OCI-LY1 (cell line): ENCODE measurements at regions not wholly inside any gene's neighbourhood (a gene's known extent, or its start where the extent isn't known, plus 50 kb on each side); places are given as distances from the start of the nearest gene placed in this dataset.

Experiments used
- H2AFZ ChIP-seq: fragments of 200-600 bp; sonication (generic), shearing (Covaris generic); 2 replicates; pipeline ENCODE4 v1.6.0; 2014; ENCODE audit warnings: antibody characterized with exemption, mild to moderate bottlenecking, low read length
- H3F3A ChIP-seq: fragments of 200-600 bp; sonication (generic), shearing (Covaris generic); 2 replicates; pipeline ENCODE4 v1.6.0; 2014; ENCODE audit warnings: mild to moderate bottlenecking, antibody characterized with exemption, low read length, moderate library complexity; ENCODE audit not compliant: insufficient read depth
- H3K27ac ChIP-seq: fragments of 200-600 bp; sonication (generic); 2 replicates; pipeline ENCODE4 v1.5.1; 2014; ENCODE audit warnings: low read length, mixed run types, mild to moderate bottlenecking, low read depth; ENCODE audit not compliant: poor library complexity, severe bottlenecking
- H3K27me3 ChIP-seq: fragments of 200-600 bp; sonication (generic); 2 replicates; pipeline ENCODE4 v1.6.0; 2014; ENCODE audit warnings: antibody characterized with exemption, mild to moderate bottlenecking, low read length, moderate library complexity; ENCODE audit not compliant: insufficient read depth
- H3K36me3 ChIP-seq: fragments of 200-600 bp; sonication (generic); 2 replicates; pipeline ENCODE4 v1.6.1; 2014; ENCODE audit warnings: mild to moderate bottlenecking, antibody characterized with exemption, low read length, moderate library complexity, mixed read lengths; ENCODE audit not compliant: insufficient read depth
- H3K4me1 ChIP-seq: fragments of 200-600 bp; sonication (generic); 2 replicates; pipeline ENCODE4 v1.5.1; 2014; ENCODE audit warnings: mild to moderate bottlenecking, low read length, moderate library complexity; ENCODE audit not compliant: insufficient read depth, severe bottlenecking
- H3K4me2 ChIP-seq: fragments of 200-600 bp; sonication (generic), shearing (Covaris generic); 2 replicates; pipeline ENCODE4 v1.6.1; 2014; ENCODE audit warnings: low read length
- H3K4me3 ChIP-seq: fragments of 200-600 bp; sonication (generic); 2 replicates; pipeline ENCODE4 v1.5.1; 2014; ENCODE audit warnings: low read length, low read depth, mild to moderate bottlenecking, mixed read lengths; ENCODE audit not compliant: poor library complexity, severe bottlenecking
- H3K79me2 ChIP-seq: fragments of 200-600 bp; shearing (Covaris generic); 2 replicates; pipeline ENCODE4 v1.6.1; 2016; ENCODE audit warnings: mixed run types, low read length, mixed read lengths; ENCODE audit not compliant: insufficient read depth
- H3K9ac ChIP-seq: fragments of 200-600 bp; sonication (generic), shearing (Covaris generic); 2 replicates; pipeline ENCODE4 v1.6.1; 2014; ENCODE audit warnings: mild to moderate bottlenecking, low read length, mixed read lengths
- H3K9me2 ChIP-seq: fragments of 200-600 bp; sonication (generic), shearing (Covaris generic); 2 replicates; pipeline ENCODE4 v1.6.1; 2014; ENCODE audit warnings: low read depth, mild to moderate bottlenecking, low read length, mixed read lengths
- H3K9me3 ChIP-seq: fragments of 200-600 bp; shearing (Covaris generic); 2 replicates; pipeline ENCODE4 v1.6.1; 2014; ENCODE audit warnings: low read length, mixed read lengths
- H4K20me1 ChIP-seq: fragments of 200-600 bp; sonication (generic), shearing (Covaris generic); 2 replicates; pipeline ENCODE4 v1.6.0; 2016; ENCODE audit warnings: mild to moderate bottlenecking, low read length; ENCODE audit not compliant: insufficient read depth
- CTCF ChIP-seq: fragments of 200-600 bp; sonication (generic), shearing (Covaris generic); IDR thresholded peaks from 2 replicates; pipeline ENCODE4 v1.5.1; 2017; ENCODE audit warnings: mild to moderate bottlenecking, antibody characterized with exemption, low read length, moderate library complexity, mixed read lengths
- EZH2 ChIP-seq: fragments of 200-600 bp; sonication (generic), shearing (Covaris generic); IDR thresholded peaks from 2 replicates; pipeline ENCODE4 v1.8.0; 2017; ENCODE audit warnings: borderline replicate concordance, mixed run types, mild to moderate bottlenecking, antibody characterized with exemption, low read length, moderate library complexity, mixed read lengths

GRCh38 chr9:25543806-25544205, 134.4 kb downstream of the TUSC1 start:
- Histone ChIP-seq H3K36me3 (no peaks in the 10 kb centered on the region), H4K20me1 (no peaks in the 10 kb centered on the region), H3K27ac (no peak overlapping the region), H3K4me1 (no peaks in the 10 kb centered on the region), H3K9ac (no peak overlapping the region), H3F3A (no peaks in the 10 kb centered on the region), H2AFZ (no peak overlapping the region), H3K4me2 (no peak overlapping the region), H3K27me3 (no peaks in the 10 kb centered on the region), H3K9me3 (no peaks in the 10 kb centered on the region), H3K9me2 (no peaks in the 10 kb centered on the region), H3K4me3 (no peak overlapping the region), H3K79me2 (no peaks in the 10 kb centered on the region)
- TF ChIP-seq EZH2 (no peak), CTCF (no peak)

GRCh38 chr9:25542319-25542718, 135.9 kb downstream of the TUSC1 start:
- Histone ChIP-seq H3K4me1 (no peaks in the 10 kb centered on the region), H3K9me3 (no peaks in the 10 kb centered on the region), H3K27ac (no peak overlapping the region), H3K9ac (no peak overlapping the region), H3K4me3 (no peak overlapping the region), H3F3A (no peaks in the 10 kb centered on the region), H4K20me1 (no peaks in the 10 kb centered on the region), H3K9me2 (no peaks in the 10 kb centered on the region), H3K27me3 (no peaks in the 10 kb centered on the region), H3K36me3 (no peaks in the 10 kb centered on the region), H3K79me2 (no peaks in the 10 kb centered on the region), H3K4me2 (no peak overlapping the region), H2AFZ (no peak overlapping the region)
- no peak for TF ChIP-seq CTCF
- no peak for TF ChIP-seq EZH2

- no peaks in the 10 kb centered on the region for H3K4me1 ChIP-seq
- TF ChIP-seq CTCF (no peak), EZH2 (no peak)
- H3K9ac ChIP-seq = no peak overlapping the region
- no peaks in the 10 kb centered on the region for H3K9me3 ChIP-seq
- H4K20me1 ChIP-seq = no peaks in the 10 kb centered on the region
- H3K27me3 ChIP-seq = no peaks in the 10 kb centered on the region
- no peaks in the 10 kb centered on the region for H3K36me3 ChIP-seq
- H3F3A ChIP-seq = no peaks in the 10 kb centered on the region
- no peaks in the 10 kb centered on the region for H3K79me2 ChIP-seq
- H3K4me2 ChIP-seq = no peak overlapping the region
- no peaks in the 10 kb centered on the region for H3K9me2 ChIP-seq
- H2AFZ ChIP-seq = no peak overlapping the region
- H3K4me3 ChIP-seq = no peak overlapping the region
- no peak overlapping the region for H3K27ac ChIP-seq
Observed at GRCh38 chr9:25537808-25538207, 140.4 kb downstream of the TUSC1 start.
